Ishikawa (cell line): ENCODE measurements at regions not wholly inside any gene's neighbourhood (a gene's known extent, or its start where the extent isn't known, plus 50 kb on each side); places are given as distances from the start of the nearest gene placed in this dataset.

Experiments
- CEBPB ChIP-seq: IDR thresholded peaks from 2 replicates; pipeline ENCODE4 v1.6.1; 2012
- CREB1 ChIP-seq: IDR thresholded peaks from 2 replicates; pipeline ENCODE4 v1.6.1; 2012; ENCODE audit warnings: low read depth
- EGR1 ChIP-seq: IDR thresholded peaks from 2 replicates; pipeline ENCODE4 v1.6.1; 2012
- EP300 ChIP-seq: IDR thresholded peaks from 2 replicates; pipeline ENCODE4 v1.6.1; 2012; ENCODE audit warnings: borderline replicate concordance
- FOXM1 ChIP-seq: IDR thresholded peaks from 2 replicates; pipeline ENCODE4 v1.6.1; 2012; ENCODE audit warnings: low read depth, borderline replicate concordance
- NFIC ChIP-seq: IDR thresholded peaks from 2 replicates; pipeline ENCODE4 v1.6.1; 2012
- RAD21 ChIP-seq: IDR thresholded peaks from 2 replicates; pipeline ENCODE4 v1.6.1; 2012; ENCODE audit warnings: low read depth
- TAF1 ChIP-seq: IDR thresholded peaks from 2 replicates; pipeline ENCODE4 v1.6.1; 2012; ENCODE audit warnings: low read depth, mild to moderate bottlenecking
- TCF12 ChIP-seq: IDR thresholded peaks from 2 replicates; pipeline ENCODE4 v1.6.1; 2012; ENCODE audit warnings: low read depth
- TEAD4 ChIP-seq: IDR thresholded peaks from 2 replicates; pipeline ENCODE4 v1.6.1; 2012
- USF1 ChIP-seq: IDR thresholded peaks from 2 replicates; pipeline ENCODE4 v1.6.1; 2012
- YY1 ChIP-seq: IDR thresholded peaks from 2 replicates; pipeline ENCODE4 v1.6.1; 2012; ENCODE audit warnings: low read depth
- ZBTB7A ChIP-seq: IDR thresholded peaks from 2 replicates; pipeline ENCODE4 v1.6.1; 2012; ENCODE audit warnings: low read depth
- TF ChIP-seq, protein P1 (sequence below): IDR thresholded peaks from 2 replicates; pipeline ENCODE4 v1.6.1; 2012
- TF ChIP-seq, protein P2 (sequence below): IDR thresholded peaks from 2 replicates; pipeline ENCODE4 v1.6.1; 2012; ENCODE audit warnings: low read depth, mild to moderate bottlenecking

DNA sequence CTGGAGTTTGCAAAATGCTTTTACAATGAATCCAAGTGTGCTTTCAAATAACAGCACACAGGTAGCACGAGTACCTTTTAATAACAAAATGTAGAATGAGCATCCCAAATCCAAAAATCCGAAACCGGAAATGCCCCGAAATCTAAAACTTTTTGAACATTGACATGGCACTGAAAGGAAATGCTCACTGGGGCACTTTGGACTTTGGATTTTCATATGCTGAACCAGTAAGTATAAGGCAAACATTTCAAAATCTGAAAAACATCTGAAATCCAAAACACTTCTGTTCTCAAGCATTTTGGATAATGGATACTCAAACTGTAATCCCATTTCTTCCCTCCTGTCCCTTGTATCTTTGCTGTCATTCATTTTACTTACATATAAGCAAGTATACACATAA, 50.1 kb downstream of the GCNT4 start:
- no peak for TF ChIP-seq CREB1
- TF ChIP-seq RAD21 = no peak
- no peak for TF ChIP-seq TAF1
- no peak for TF ChIP-seq USF1
- TF ChIP-seq EP300 = no peak
- TF ChIP-seq TCF12 = no peak
- TF ChIP-seq, protein P1, sequence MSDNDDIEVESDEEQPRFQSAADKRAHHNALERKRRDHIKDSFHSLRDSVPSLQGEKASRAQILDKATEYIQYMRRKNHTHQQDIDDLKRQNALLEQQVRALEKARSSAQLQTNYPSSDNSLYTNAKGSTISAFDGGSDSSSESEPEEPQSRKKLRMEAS = no peak
- TF ChIP-seq NFIC = no peak

GRCh38 chr5:74995926-74996325, 56.4 kb downstream of the GCNT4 start:
- TF ChIP-seq NFIC (no peak), CEBPB (no peak), TAF1 (no peak), EGR1 (no peak), FOXM1 (no peak), EP300 (no peak), USF1 (no peak), ZBTB7A (no peak), YY1 (no peak)
- TF ChIP-seq, protein P2, sequence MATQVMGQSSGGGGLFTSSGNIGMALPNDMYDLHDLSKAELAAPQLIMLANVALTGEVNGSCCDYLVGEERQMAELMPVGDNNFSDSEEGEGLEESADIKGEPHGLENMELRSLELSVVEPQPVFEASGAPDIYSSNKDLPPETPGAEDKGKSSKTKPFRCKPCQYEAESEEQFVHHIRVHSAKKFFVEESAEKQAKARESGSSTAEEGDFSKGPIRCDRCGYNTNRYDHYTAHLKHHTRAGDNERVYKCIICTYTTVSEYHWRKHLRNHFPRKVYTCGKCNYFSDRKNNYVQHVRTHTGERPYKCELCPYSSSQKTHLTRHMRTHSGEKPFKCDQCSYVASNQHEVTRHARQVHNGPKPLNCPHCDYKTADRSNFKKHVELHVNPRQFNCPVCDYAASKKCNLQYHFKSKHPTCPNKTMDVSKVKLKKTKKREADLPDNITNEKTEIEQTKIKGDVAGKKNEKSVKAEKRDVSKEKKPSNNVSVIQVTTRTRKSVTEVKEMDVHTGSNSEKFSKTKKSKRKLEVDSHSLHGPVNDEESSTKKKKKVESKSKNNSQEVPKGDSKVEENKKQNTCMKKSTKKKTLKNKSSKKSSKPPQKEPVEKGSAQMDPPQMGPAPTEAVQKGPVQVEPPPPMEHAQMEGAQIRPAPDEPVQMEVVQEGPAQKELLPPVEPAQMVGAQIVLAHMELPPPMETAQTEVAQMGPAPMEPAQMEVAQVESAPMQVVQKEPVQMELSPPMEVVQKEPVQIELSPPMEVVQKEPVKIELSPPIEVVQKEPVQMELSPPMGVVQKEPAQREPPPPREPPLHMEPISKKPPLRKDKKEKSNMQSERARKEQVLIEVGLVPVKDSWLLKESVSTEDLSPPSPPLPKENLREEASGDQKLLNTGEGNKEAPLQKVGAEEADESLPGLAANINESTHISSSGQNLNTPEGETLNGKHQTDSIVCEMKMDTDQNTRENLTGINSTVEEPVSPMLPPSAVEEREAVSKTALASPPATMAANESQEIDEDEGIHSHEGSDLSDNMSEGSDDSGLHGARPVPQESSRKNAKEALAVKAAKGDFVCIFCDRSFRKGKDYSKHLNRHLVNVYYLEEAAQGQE = no peak

DNA sequence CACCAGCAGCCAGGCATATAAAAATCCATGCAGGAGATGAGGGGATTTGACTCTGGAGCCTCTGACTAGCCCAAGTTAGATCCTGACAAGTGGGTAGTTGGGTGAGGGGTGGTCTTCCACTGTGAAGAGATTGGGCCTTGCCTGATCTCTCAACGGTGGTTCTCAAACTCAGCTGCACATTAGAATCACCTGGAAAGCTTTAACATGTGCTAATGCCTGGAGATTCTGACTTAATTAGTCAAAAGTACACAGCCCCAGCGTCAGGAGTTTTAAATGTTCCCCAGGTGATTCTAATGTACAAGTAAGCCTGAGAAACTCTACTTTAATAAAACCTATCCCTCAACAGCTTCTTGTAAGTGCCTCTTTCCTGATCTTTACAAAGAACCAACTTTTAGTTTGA, 57.5 kb downstream of the GCNT4 start:
- no peak for TF ChIP-seq TAF1
- no peak for TF ChIP-seq EP300
- TF ChIP-seq NFIC = no peak
- TF ChIP-seq USF1 = no peak
- TF ChIP-seq FOXM1 = no peak

- TF ChIP-seq TEAD4 = no peak
- no peak for TF ChIP-seq TAF1
- TF ChIP-seq, protein P1 = no peak
- TF ChIP-seq ZBTB7A = no peak
- no peak for TF ChIP-seq YY1
- no peak for TF ChIP-seq CREB1
- TF ChIP-seq, protein P2 = no peak
- no peak for TF ChIP-seq EGR1
- no peak for TF ChIP-seq EP300
- TF ChIP-seq NFIC = no peak
- TF ChIP-seq FOXM1 = no peak
- TF ChIP-seq TCF12 = no peak
- TF ChIP-seq RAD21 = no peak
- no peak for TF ChIP-seq USF1
- no peak for TF ChIP-seq CEBPB
Observed at GRCh38 chr5:74993743-74994142, 58.6 kb downstream of the GCNT4 start.

- TF ChIP-seq EP300 = no peak
- no peak for TF ChIP-seq TCF12
- TF ChIP-seq NFIC = no peak
- no peak for TF ChIP-seq EGR1
- no peak for TF ChIP-seq YY1
- TF ChIP-seq CREB1 = no peak
- TF ChIP-seq, protein P1 = no peak
- no peak for TF ChIP-seq TAF1
- TF ChIP-seq TEAD4 = no peak
- no peak for TF ChIP-seq FOXM1
- TF ChIP-seq ZBTB7A = no peak
- TF ChIP-seq RAD21 = no peak
Observed at GRCh38 chr5:74992791-74993190, 59.6 kb downstream of the GCNT4 start.

- TF ChIP-seq EGR1 = no peak
- TF ChIP-seq YY1 = no peak
Observed at GRCh38 chr5:74991522-74991921, 60.8 kb downstream of the GCNT4 start.
